H9 (cell line): ENCODE measurements at regions not wholly inside any gene's neighbourhood (a gene's known extent, or its start where the extent isn't known, plus 50 kb on each side); places are given as distances from the start of the nearest gene placed in this dataset.

Experiments used
- DNase-seq: peaks from one replicate; pipeline ENCODE4 v3.0.0-alpha.2; 2017
- H2AFZ ChIP-seq: one replicate; pipeline ENCODE4 v1.6.1; 2013; ENCODE audit warnings: mild to moderate bottlenecking, low read length, control low read depth, moderate library complexity
- H2AK5ac ChIP-seq: 2 replicates; pipeline ENCODE4 v1.6.1; 2013; ENCODE audit warnings: low read length, control low read depth, mixed read lengths; ENCODE audit not compliant: insufficient read length
- H2BK120ac ChIP-seq: one replicate; pipeline ENCODE4 v1.6.1; 2013; ENCODE audit warnings: low read depth, mild to moderate bottlenecking, low read length, control low read depth, inconsistent platforms; ENCODE audit not compliant: poor library complexity, severe bottlenecking
- H2BK12ac ChIP-seq: 2 replicates; pipeline ENCODE4 v1.6.1; 2013; ENCODE audit warnings: low read length, control low read depth, mixed read lengths, low read depth; ENCODE audit not compliant: insufficient read length
- H2BK15ac ChIP-seq: 2 replicates; pipeline ENCODE4 v1.6.1; 2013; ENCODE audit warnings: low read depth, low read length, control low read depth
- H2BK20ac ChIP-seq: one replicate; pipeline ENCODE4 v1.6.1; 2013; ENCODE audit warnings: low read depth, mild to moderate bottlenecking, low read length, control low read depth, inconsistent platforms; ENCODE audit not compliant: poor library complexity, severe bottlenecking
- H2BK5ac ChIP-seq: 2 replicates; pipeline ENCODE4 v1.6.1; 2013; ENCODE audit warnings: low read length, control low read depth, mixed read lengths; ENCODE audit not compliant: insufficient read length
- H3K14ac ChIP-seq: 2 replicates; pipeline ENCODE4 v1.6.1; 2013; ENCODE audit warnings: low read length, control low read depth; ENCODE audit not compliant: insufficient read depth
- H3K18ac ChIP-seq: 2 replicates; pipeline ENCODE4 v1.6.1; 2013; ENCODE audit warnings: low read depth, mild to moderate bottlenecking, mixed read lengths, low read length, control low read depth; ENCODE audit not compliant: insufficient read length
- H3K23ac ChIP-seq: 2 replicates; pipeline ENCODE4 v1.6.1; 2013; ENCODE audit warnings: low read length, control low read depth, mixed read lengths, low read depth; ENCODE audit not compliant: insufficient read length
- H3K23me2 ChIP-seq: 2 replicates; pipeline ENCODE4 v1.6.1; 2013; ENCODE audit warnings: low read depth, mild to moderate bottlenecking, mixed read lengths, low read length, control low read depth; ENCODE audit not compliant: insufficient read length, poor library complexity, severe bottlenecking
- H3K27ac ChIP-seq: 2 replicates; pipeline ENCODE4 v1.5.1; 2013; ENCODE audit warnings: low read length, control low read depth, mixed read lengths, low read depth; ENCODE audit not compliant: insufficient read length
- H3K27me3 ChIP-seq: 2 replicates; pipeline ENCODE4 v1.6.1; 2013; ENCODE audit warnings: low read length, control low read depth, inconsistent platforms; ENCODE audit not compliant: insufficient read depth
- H3K4ac ChIP-seq: 2 replicates; pipeline ENCODE4 v1.6.1; 2013; ENCODE audit warnings: low read depth, mild to moderate bottlenecking, control low read depth, inconsistent platforms, low read length, moderate library complexity
- H3K4me1 ChIP-seq: 2 replicates; pipeline ENCODE4 v1.6.1; 2013; ENCODE audit warnings: low read length, control low read depth, inconsistent platforms; ENCODE audit not compliant: insufficient read depth
- H3K4me2 ChIP-seq: 2 replicates; pipeline ENCODE4 v1.6.1; 2013; ENCODE audit warnings: low read length, control low read depth, mixed read lengths; ENCODE audit not compliant: insufficient read length, insufficient read depth
- H3K56ac ChIP-seq: 2 replicates; pipeline ENCODE4 v1.6.1; 2013; ENCODE audit warnings: low read depth, mild to moderate bottlenecking, mixed read lengths, low read length, control low read depth; ENCODE audit not compliant: insufficient read length
- H3K79me1 ChIP-seq: 2 replicates; pipeline ENCODE4 v1.6.1; 2013; ENCODE audit warnings: low read depth, mild to moderate bottlenecking, moderate library complexity, low read length, control low read depth, inconsistent platforms; ENCODE audit not compliant: insufficient read depth, poor library complexity, severe bottlenecking
- H3K79me2 ChIP-seq: 2 replicates; pipeline ENCODE4 v1.6.1; 2013; ENCODE audit warnings: low read length, control low read depth, inconsistent platforms; ENCODE audit not compliant: insufficient read depth
- H3K9ac ChIP-seq: 2 replicates; pipeline ENCODE4 v1.6.1; 2013; ENCODE audit warnings: low read length, control low read depth, mixed read lengths; ENCODE audit not compliant: insufficient read length; ENCODE audit errors: extremely low read depth
- H3K9me3 ChIP-seq: one replicate; pipeline ENCODE4 v1.6.1; 2013; ENCODE audit warnings: low read depth, low read length, inconsistent platforms; ENCODE audit not compliant: control insufficient read depth
- H3T11ph ChIP-seq: one replicate; pipeline ENCODE4 v1.6.1; 2013; ENCODE audit warnings: mild to moderate bottlenecking, low read length, control low read depth, inconsistent platforms
- H4K20me1 ChIP-seq: one replicate; pipeline ENCODE4 v1.6.1; 2013; ENCODE audit not compliant: control insufficient read depth, insufficient read length, insufficient read depth
- H4K5ac ChIP-seq: 2 replicates; pipeline ENCODE4 v1.6.1; 2013; ENCODE audit warnings: low read depth, mild to moderate bottlenecking, mixed read lengths, low read length, control low read depth; ENCODE audit not compliant: insufficient read length
- H4K8ac ChIP-seq: replicated peaks from 2 replicates; pipeline ENCODE4 v1.6.1; 2013; ENCODE audit warnings: low read length, control low read depth, mixed read lengths, low read depth; ENCODE audit not compliant: insufficient read length
- H4K91ac ChIP-seq: 2 replicates; pipeline ENCODE4 v1.6.1; 2013; ENCODE audit warnings: low read depth, mild to moderate bottlenecking, moderate library complexity, mixed read lengths, low read length, control low read depth; ENCODE audit not compliant: insufficient read length
- H3K27ac Mint-ChIP-seq, 3 experiments: 2 replicates in 2 of 3; 3 replicates in 1 of 3; pipeline ENCODE4 v1.8.0; 2020 to 2021; ENCODE audit warnings: mixed read lengths in 3 of 3, mild to moderate bottlenecking in 1 of 3, moderate library complexity in 1 of 3
- H3K27me3 Mint-ChIP-seq: 2 replicates; pipeline ENCODE4 v1.8.0; 2021; ENCODE audit warnings: low read depth, mild to moderate bottlenecking, moderate library complexity, mixed read lengths
- H3K36me3 Mint-ChIP-seq, 3 experiments: 2 replicates in 2 of 3; 3 replicates in 1 of 3; pipeline ENCODE4 v1.8.0; 2020 to 2021; ENCODE audit warnings: low read depth in 3 of 3, mixed read lengths in 3 of 3; ENCODE audit not compliant: insufficient read depth in 1 of 3
- H3K4me1 Mint-ChIP-seq, 2 experiments: 2 replicates each; pipeline ENCODE4 v1.8.0; 2020; ENCODE audit warnings: mixed read lengths in 2 of 2
- H3K4me3 Mint-ChIP-seq, 2 experiments: 2 replicates in 1 of 2; 3 replicates in 1 of 2; pipeline ENCODE4 v1.8.0; 2020 to 2021; ENCODE audit warnings: mild to moderate bottlenecking in 2 of 2, mixed read lengths in 2 of 2, moderate library complexity in 1 of 2
- H3K9me3 Mint-ChIP-seq, 2 experiments: 2 replicates in 1 of 2; 3 replicates in 1 of 2; pipeline ENCODE4 v1.8.0; 2020; ENCODE audit warnings: mild to moderate bottlenecking in 2 of 2, mixed read lengths in 2 of 2, moderate library complexity in 1 of 2
- CTCF ChIP-seq: fragments of 200-600 bp; sonication (generic); conservative IDR thresholded peaks from 3 replicates; pipeline ENCODE4 v1.8.0; 2021; ENCODE audit warnings: antibody characterized with exemption, mild to moderate bottlenecking
- WGBS: extraction: QIAGEN DNeasy Blood & Tissue Kit; methylation state at CpG from one replicate; pipeline ENCODE4 v1.1.7; 2013; ENCODE audit warnings: missing lambda C conversion rate, low lambda C conversion rate, mixed read lengths; ENCODE audit not compliant: insufficient read length; ENCODE audit errors: extremely low coverage; 5-methylcytosine and 5-hydroxymethylcytosine counted together

- no peak overlapping the region for H3K14ac ChIP-seq
- no peak overlapping the region for H3K23ac ChIP-seq
- H3T11ph ChIP-seq = no peak overlapping the region
- H2BK15ac ChIP-seq = no peak overlapping the region
- no peak overlapping the region for H2BK12ac ChIP-seq
- Mint-ChIP-seq H3K4me1 (peaks cover 11 to 14% of the 10 kb centered on the region in 2 experiments), H3K27me3 (no peaks in the 10 kb centered on the region), H3K9me3 (no peaks in the 10 kb centered on the region; a peak in 1 of 5 replicates), H3K36me3 (peaks cover 0 to 3% (median under 1%) of the 10 kb centered on the region in 3 experiments; a peak in 2 of 7 replicates), H3K4me3 (no peak overlapping the region), H3K27ac (no peak overlapping the region)
- H2BK120ac ChIP-seq = no peak overlapping the region
- no peak overlapping the region for H2AK5ac ChIP-seq
- no peaks in the 10 kb centered on the region for H3K79me1 ChIP-seq
- no peaks in the 10 kb centered on the region for H4K20me1 ChIP-seq
- no peak overlapping the region for H3K18ac ChIP-seq
- H3K23me2 ChIP-seq = no peaks in the 10 kb centered on the region
- H4K8ac ChIP-seq = no peak overlapping the region
- no peak overlapping the region for H3K9ac ChIP-seq
- no peak for DNase-seq
- no peak overlapping the region for H4K5ac ChIP-seq
- TF ChIP-seq CTCF = no peak
- no peak overlapping the region for H2BK5ac ChIP-seq
- no peaks in the 10 kb centered on the region for H3K79me2 ChIP-seq
- no peak overlapping the region for H3K56ac ChIP-seq
- H3K9me3 ChIP-seq = no peaks in the 10 kb centered on the region
- no peaks in the 10 kb centered on the region for H3K27me3 ChIP-seq
- whole genome bisulfite sequencing = no CpG with 5 or more reads among the region's 5 CpGs
- H3K4me1 ChIP-seq = no peaks in the 10 kb centered on the region
- H2BK20ac ChIP-seq = no peak overlapping the region
- H2AFZ ChIP-seq = no peak overlapping the region
- no peak overlapping the region for H3K4me2 ChIP-seq
- H3K27ac ChIP-seq = no peak overlapping the region
- H3K4ac ChIP-seq = no peak overlapping the region
- H4K91ac ChIP-seq = no peak overlapping the region
Observed at GRCh38 chrX:5726224-5726623, 502.4 kb downstream of the NLGN4X start.
